Stimulated activated CD4-positive, alpha-beta T cell treated with anti-CD3 and anti-CD28 coated beads, Interleukin-1b, Interleukin-23, amount 100 ng/mL, for 48 hours (primary cell): ENCODE measurements at regions not wholly inside any gene's neighbourhood (a gene's known extent, or its start where the extent isn't known, plus 50 kb on each side); places are given as distances from the start of the nearest gene placed in this dataset.
"Not testable (repeated sequence)": the region's sequence is repeated elsewhere in the genome, so short reads cannot be mapped to it uniquely, and the experiment has no call there.

Experiments used
- DNase-seq: peaks from one replicate; pipeline ENCODE4 v3.0.0-alpha.2; 2020

GRCh38 chr2:2919574-2920365, 457.8 kb downstream of the EIPR1 start:
- no peak for DNase-seq

DNA sequence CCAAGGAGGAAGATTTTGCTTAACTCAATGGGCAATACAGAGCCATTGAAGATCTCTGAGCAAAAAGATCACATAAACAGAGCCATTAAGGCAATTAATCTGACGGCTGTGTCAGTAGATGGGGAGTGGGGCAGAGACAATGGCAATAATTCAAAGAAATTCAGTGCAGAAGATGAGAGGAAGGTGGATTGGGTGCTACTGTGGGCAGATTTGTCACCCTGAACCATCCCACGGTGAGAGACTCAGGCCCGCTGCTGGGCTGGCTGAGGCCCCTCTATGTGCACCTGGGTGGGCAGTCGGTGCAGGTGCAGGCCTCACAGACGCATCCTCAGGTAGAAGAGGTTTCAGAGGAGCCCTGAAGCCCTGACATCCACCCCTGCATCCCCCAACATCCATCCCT, 458.6 kb downstream of the EIPR1 start:
- DNase-seq: no peak

DNA sequence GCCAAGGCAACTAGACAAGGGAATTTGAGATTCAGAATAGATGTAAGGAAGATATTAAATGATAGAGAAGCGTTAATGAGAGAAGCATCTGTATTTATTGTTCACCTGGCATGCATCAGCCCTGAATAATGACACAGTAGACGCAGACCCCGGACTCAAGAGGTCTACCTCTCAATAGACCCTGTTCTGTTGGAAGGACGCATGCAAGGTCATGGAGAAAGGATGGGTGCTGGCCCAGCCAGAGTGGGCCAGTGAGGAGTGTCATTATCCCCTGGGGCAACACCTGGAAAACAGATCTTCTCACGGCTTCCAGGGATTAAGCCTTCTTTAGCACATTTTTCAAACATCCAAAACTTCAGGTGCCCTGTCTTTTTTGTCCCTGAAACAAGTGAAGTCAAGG, 461.0 kb downstream of the EIPR1 start:
- no peak for DNase-seq

DNA sequence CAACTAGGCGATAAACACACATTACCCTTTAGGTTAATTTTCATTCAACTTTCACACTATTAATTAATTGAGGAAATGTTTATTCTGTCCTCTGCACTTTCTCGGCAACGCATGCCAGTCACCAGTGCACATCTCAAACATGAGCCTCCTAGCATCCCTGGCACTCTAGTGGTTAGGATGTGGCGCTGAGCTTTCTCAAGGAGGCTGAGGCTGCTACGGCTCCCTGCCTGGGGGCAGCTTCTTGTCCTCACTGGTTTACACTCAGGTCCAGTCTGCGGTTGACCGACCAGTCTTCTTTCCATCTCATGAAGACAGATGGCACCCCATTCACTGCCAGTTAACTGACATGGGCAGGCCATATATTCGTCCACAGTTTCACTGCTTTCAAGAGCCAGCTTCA, 463.4 kb downstream of the EIPR1 start:
- DNase-seq: no peak

DNA sequence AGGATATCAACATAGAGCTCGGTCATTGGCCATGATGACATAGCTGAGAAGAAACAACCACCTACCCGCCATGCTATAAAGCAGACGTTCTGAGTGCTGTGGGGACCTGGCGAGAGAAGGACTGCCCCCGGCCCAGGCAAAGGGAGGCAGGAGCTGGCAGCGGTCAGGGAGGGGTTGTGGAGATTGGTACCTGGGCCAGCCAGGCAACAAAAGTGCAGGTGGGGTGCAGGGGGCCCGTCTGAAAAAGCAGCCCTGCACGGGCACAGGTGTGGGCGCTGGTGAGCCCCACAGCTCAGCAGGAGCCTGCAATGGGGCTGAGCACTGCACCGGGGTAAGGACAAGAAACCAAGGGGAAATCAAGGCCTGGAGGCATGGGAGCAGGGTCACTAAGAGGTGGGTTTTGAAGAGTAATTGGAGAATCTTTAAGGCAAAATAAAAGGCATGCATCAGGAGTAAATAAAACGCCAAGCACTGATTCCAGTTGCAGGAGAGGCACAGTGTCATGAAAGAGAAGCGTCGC, 464.0 kb downstream of the EIPR1 start:
- no peak for DNase-seq

DNA sequence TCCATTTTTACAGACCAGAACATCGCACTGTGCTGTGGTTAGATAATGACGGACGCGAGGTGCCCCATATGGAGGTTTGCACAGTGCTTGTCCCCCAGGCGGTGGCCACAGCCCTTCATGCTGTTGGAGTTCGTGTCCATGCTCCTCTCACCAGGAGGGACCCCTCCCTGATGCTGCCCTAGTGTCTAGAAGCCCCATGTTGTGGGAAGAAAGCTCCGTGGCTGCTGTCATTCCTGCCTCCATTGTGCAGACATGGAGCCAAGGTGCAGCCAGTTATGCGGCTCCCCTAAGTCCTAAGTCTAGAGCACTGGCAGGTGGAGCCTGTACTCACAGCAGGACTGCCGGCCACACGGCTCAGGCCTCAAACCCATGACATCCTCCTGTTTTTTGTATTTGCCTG, 464.9 kb downstream of the EIPR1 start:
- no peak for DNase-seq

DNA sequence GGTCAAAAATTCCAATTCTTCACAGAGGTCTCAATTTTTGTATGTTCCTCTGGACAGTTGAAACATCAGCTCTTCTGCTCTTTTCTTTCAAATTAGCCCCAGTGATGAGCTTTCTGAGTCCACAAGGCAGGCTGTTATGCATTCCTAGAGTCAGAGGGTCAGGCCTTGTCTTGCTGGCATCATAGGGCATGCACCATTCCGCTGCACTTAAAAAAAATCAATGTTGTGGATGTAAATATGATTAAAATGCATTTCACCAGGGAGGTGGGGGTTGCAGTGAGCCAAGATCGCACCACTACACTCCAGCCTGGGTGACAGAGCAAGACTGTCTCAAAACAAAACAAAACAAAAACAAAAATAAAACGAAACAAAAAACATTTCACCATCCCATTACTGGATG, 465.3 kb downstream of the EIPR1 start:
- DNase-seq: no peak

DNA sequence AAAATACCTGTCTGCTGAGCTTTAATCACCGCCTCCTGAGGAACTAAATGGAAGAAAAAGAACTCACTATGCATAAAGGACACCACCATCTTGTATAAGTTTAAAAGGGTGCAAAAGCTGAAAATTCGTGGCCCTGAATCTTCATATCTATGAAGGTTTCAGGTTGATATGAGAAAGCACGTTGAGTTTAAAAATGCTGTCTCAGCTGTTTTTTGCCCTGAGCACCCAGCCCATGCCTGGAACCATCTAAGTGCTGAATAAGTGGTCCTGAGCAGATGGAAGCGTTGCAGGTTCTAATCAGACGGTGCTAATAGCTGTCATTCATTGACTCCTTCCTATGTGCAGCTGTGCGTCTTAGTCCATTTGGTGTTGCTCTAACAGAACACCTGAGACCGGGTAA, 467.4 kb downstream of the EIPR1 start:
- DNase-seq: no peak

GRCh38 chr2:2909086-2910035, 468.3 kb downstream of the EIPR1 start:
- no peak for DNase-seq

DNA sequence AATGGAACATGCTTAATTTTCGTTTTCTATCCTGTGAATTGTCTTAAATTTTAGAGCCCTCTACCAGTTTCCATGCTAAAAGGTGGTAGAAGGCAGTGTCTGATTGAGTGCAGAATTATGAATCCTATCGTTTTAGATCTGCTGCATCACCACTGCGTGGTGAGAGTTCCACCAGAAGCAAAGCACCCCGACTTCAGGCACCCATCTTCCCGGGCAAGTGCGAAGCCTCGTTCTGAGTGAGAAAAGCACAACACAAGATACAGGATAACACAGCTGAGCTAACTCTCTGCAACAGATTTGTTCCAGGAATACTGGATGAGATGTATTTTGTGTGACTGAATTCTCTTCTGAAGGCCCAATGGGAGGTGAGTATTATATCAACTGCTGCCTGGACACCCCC, 471.5 kb downstream of the EIPR1 start:
- DNase-seq: no peak

DNA sequence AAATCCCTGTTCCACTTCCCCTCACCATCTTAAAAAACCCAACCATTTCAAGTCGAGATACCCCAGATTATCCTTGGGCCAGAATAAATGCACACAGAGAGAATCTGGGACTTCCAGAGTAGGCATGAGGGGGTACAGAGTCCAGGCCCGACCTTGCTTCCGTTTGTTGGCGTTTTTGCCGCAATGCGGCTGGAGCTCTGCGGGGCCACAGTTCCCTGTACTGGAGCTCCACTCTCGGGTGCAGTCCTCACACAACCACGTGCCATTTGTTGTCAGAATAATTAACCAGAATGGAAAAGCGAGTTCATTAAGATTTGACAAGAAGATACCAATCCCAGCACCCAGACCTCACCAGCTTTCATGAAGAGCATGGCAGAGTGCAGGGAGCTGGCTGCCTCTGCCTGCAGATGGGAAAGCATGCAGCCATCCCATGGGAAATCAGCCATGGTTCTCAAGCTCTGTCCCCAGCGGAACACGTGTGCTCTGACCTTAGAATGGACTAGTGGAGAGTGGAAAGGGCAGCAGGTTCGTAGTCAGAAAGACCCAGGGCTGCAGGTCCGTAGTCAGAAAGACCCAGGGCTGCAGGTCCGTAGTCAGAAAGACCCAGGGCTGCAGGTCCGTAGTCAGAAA, 472.8 kb downstream of the EIPR1 start:
- no peak for DNase-seq

DNA sequence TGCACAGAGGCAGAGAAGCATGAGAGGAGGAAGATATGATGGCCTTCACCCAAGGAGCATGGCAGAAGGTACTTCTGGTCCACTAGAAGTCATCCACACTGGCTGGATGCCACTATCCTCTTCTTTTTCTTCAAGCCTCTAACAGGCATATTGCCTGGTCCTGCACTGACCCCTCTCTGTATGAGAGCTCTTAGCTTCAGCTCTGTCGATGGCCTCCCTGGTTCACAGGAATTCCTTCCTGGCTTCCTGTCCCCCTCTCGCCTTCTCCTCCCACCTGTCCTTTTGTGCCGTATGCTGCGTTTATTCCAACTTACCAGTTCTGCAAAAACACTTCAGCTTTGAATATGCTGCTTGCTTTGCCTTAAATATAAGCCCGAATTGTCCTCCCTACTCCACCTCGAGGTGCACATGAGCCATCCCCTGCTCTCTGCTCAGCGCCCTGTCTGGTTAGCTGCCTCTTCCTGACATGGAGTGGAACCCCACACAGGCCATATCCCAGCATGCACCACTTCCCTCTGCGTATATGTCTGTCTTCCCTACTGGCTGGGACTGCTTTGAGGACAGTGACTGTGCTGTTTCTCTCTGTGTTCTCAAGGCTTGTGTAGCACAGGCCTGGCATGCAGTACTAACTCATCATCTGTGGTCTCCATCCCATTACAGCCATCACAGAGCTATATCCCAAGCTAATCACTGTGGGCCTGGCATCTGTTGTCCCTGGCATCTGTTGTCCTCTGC, 474.9 kb downstream of the EIPR1 start:
- DNase-seq: no peak

DNA sequence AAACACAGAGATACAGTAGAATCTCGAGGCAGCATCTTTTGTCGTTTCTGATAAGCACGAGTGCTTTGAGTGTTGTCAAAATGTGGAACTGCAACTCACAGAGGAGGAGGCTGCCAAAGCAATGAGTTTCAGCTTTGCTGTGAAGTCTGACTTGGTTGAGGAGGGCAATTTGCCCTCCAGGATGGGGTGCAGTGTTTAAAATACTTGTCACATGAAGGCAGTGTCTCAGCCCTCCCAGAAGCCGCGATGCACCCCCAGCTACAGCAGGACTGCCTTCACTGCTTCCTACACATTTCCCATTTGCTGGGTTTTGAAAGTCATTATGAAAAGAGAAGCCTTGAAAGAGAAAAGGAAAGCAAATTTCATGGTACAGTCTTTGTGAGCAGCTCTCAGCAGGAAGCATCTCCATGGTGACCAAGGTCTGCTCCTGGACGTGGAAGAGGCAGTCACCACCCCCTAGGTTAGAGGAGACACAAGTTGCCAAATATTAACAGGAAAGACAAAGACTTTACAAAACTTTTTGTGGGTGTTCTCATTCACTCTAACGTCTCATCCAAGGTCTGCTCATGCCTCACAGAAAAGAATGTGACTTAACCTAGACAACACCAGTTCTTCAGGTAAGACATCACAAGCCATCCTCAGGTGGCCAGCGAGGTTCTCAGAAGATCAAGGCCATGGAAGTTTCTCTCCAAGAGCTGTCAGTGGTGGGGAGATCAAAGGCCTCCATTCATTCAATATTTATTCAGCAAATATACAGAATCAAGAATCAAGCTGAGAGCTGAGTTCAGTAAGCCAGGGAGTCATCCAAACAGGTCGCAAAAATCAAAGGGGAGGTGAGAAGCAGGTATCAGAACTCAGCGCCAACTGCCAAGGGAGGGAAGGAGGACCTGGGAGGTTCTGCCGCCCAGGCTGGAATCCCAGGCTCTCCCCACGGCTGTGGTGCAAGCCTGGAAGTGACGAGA, 476.0 kb downstream of the EIPR1 start:
- no peak for DNase-seq

DNA sequence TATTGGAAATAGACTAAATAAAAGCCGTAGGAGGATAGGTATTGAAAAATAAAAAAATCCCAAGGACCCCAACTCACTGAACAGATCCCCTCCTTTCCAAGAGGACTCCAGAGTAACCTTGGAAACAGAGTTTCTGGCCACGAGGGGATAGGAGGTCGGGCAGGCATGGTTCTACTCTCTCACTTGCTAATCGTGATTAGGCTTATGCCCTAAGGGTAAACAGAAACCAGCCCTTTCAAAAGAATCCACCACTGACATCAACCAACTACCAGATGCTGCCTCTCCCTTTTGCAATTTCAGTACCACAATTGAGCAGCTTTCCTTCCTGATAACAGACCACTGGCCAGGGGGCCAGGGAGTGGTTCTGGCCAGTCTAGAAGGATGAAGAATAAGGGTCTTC, 477.8 kb downstream of the EIPR1 start:
- no peak for DNase-seq

DNA sequence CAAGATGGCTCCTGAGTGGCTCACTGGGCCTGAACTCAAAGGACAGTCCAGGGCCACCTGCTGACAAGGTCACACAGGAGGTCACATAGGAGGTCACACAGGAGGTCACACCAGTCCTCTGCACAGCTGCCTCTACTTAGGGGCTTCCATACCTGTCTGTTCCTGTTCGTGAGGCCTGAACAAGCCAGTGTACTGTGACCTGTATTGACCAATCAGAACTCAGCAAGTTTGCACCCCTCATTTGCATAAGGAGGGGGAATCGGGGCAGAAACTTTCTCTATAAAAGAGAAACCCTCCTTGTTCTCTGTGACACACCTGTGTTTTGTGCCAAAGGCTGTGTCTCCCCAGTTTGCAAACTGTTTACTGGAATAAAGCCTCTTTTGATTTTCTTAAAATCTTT, 478.9 kb downstream of the EIPR1 start:
- no peak for DNase-seq

- DNase-seq: no peak
Observed at GRCh38 chr2:2896643-2897042, 481.0 kb downstream of the EIPR1 start.

GRCh38 chr2:2896011-2896410, 481.6 kb downstream of the EIPR1 start:
- DNase-seq: no peak

DNA sequence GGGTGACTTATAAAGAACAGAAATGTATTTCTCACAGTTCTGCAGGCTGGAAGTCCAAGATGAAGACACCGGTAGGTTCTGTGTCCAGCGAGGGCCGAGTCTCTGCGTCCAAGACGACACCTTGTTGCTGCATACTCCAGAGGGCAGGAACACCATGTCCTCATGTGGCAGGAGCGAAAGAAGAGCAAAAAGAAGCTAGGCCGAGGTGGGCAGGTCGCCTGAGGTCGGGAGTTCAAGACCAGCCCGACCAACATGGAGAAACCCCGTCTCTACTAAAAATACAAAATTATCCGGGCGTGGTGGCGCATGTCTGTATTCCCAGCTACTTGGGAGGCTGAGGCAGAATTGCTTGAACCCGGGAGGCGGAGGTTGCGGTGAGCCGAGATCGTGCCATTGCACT, 483.6 kb downstream of the EIPR1 start:
- DNase-seq: not testable (repeated sequence)

- no peak for DNase-seq
Observed at GRCh38 chr2:2892892-2893291, 484.7 kb downstream of the EIPR1 start.

DNA sequence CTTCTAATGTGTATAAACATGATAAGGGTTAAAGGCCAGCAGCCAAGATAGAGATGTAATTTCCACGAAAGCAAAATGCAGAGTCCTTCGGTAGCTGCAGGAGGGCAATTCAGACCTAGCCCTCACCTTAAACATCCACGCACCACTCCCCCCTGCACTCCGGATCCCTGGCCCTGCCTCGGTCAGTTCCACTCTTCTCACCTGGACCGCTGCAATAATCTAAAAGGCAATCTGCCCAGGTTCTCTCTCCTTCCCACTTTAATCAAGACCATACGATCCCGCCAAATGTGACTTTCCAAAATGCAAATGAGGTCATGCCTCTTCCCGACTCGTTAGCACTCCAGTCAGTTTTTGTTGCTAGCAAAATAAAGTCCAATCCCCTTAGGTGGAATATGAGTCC, 485.2 kb downstream of the EIPR1 start:
- DNase-seq: no peak

DNA sequence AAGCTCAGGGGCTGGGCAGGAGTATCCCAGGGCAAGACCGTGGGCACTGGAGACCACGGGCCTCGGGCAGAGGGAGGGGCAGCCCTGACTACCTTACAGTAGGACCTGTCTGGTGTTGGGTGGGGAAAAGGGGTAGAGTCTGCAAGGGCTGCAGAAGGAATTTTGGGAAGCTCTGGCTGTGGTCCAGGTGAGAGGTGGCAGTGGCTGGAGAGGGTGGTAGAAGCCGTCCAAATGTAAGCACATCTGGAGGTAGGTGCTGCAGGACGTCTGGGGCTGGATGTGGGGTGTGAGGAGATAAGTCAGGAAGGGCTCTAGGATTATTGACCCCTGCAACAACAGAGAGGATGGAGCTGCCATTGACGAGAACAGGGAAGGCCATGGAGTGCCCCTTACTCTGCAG, 486.7 kb downstream of the EIPR1 start:
- no peak for DNase-seq

- DNase-seq: no peak
Observed at GRCh38 chr2:2890246-2890645, 487.4 kb downstream of the EIPR1 start.
